ENCODE measurements at regions not wholly inside any gene's neighbourhood (a gene's known extent, or its start where the extent isn't known, plus 50 kb on each side); places are given as distances from the start of the nearest gene placed in this dataset.

- DNase-seq, result no peak
Measured at GRCh38 chr3:35529337-35529736, 110.0 kb upstream of the ARPP21 start.

- no peak for DNase-seq
Measured at GRCh38 chr3:35537265-35537664, 102.1 kb upstream of the ARPP21 start.

- no peak for DNase-seq
Measured at GRCh38 chr3:35544976-35545375, 94.3 kb upstream of the ARPP21 start.

GRCh38 chr3:35549690-35550089 lies 89.6 kb upstream of the ARPP21 start:
- no peak for DNase-seq

- no peak for DNase-seq
Measured at GRCh38 chr3:35562141-35562540, 77.2 kb upstream of the ARPP21 start.

GRCh38 chr3:35565048-35565447 lies 74.3 kb upstream of the ARPP21 start:
- DNase-seq, result no peak
